GM21723 (cell line): ENCODE measurements at regions not wholly inside any gene's neighbourhood (a gene's known extent, or its start where the extent isn't known, plus 50 kb on each side); places are given as distances from the start of the nearest gene placed in this dataset.

Experiments
- ATAC-seq: cut with Tn5 transposase; IDR thresholded peaks from one replicate; pipeline ENCODE4 v1.9.1; 2021; ENCODE audit warnings: mild to moderate bottlenecking, moderate library complexity; ENCODE audit not compliant: unreplicated experiment

- no peak for ATAC-seq
Measured at GRCh38 chr10:78291722-78292121, 258.1 kb downstream of the RPS24 start.

DNA sequence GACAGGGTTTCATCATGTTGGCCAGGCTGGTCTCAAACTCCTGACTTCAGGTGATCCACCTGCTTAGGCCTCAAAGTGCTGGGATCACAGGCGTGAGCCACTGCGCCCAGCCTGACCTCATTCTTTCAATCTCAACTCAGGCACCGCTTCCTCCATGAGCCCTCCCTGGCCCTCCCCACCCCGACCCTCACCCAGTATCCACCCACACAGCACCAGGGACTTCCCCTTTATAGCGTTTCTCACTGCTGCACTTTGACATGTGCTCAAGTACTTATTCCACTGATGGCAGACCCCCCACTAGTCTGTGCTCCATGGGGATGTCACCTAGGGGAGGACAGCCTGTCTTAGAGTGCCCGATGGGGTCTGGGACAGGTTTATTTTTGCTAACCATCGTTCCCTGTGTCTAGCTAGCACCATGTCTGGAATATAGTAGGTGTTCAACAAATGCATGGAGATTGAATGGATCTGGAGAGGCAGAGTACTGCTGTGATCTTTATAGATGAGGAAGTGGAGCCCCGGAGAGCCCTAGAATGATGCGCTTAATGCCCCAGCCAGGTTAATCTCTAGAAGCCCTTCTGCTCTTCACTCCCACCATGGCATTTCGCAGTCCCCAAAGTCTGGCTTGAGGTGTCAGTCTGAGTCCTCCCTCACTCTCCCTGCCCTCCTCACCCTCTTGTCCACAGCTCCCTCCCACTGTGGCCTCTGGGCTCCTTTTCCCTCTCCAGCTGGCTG is 258.8 kb downstream of the RPS24 start:
- no peak for ATAC-seq

DNA sequence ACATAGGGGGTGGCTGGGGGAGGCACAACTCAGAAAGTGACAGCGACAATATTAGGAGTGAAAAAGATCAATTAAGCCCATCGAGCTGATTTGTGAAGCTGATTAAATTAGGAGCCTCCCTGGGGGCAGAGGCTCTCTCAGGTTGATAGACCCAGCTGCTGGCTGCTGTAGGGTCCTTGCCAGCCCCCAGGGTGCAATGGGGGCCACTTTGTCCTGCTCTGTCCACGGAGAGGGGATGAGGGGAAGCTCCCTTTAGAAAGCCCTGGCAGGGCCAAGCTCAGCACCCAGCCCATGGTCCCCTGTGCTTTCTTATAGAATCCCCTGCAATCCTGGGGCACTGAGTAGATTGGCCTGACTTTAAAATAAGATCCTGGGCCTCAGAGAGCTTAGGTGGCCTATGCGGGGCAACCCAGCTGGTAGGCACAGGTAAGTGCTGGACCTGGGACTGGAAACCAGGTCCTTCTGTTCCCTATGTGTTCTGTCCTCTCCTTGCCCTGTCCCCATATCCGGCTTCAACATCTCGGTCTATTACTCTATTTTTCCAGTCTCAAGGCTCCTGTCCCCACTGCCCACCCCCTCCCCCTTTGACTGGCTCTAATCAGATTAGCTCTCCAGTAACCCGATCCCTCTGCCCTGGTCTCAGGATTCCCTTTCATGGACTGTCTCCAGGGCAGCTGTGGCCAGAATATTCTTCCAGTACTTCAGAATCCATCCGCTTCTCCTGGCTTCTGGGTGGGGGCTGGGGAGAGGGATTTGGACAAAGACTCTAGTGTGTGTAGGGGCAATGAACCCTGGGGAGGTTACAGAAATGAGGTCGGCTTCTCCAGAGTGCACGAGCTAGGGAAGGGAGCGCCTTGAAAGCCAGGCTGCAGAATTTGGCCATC is 259.6 kb downstream of the RPS24 start:
- no peak for ATAC-seq

GRCh38 chr10:78295242-78295641 is 261.6 kb downstream of the RPS24 start:
- ATAC-seq: no peak

GRCh38 chr10:78296785-78297184 is 263.1 kb downstream of the RPS24 start:
- no peak for ATAC-seq

DNA sequence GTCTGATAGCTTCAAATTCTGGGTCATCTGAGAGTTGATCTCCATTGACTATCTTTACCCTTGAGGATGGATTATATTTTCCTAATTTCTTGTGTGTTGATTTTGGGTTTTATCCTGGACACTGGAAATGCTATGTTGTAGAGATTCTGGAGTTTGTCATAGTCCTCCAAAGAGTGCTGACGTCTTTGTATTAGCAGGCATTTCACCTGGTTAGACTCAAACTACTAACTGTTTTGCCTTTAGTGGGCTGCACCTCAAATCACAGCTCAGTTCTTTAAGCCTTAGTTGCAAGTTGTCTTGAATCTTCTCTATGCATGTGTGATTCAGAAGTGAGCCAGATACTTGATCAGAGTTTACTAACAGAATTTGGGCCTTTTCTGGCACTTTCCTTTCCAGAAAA is 264.3 kb downstream of the RPS24 start:
- no peak for ATAC-seq

DNA sequence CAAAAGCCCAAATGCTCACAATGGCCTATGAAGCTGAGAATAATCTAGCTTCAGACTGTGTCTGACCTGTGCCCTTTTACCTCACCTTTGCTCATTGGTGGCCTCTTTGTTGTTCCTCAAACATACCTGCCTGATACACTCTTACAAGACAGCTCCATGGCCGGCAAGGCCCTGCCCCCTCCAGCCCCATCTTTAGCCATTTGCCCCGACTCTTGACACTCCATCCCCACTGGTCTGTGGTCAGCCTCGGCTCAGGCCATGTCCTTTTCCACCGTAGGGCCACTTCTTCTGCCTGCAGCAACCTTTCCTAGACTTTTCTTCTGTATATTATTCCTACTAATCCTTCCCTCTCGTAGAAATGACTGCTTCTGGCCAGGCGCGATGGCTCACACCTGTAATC is 265.2 kb downstream of the RPS24 start:
- no peak for ATAC-seq

- ATAC-seq: no peak
Measured at GRCh38 chr10:78299851-78300468, 266.3 kb downstream of the RPS24 start.

DNA sequence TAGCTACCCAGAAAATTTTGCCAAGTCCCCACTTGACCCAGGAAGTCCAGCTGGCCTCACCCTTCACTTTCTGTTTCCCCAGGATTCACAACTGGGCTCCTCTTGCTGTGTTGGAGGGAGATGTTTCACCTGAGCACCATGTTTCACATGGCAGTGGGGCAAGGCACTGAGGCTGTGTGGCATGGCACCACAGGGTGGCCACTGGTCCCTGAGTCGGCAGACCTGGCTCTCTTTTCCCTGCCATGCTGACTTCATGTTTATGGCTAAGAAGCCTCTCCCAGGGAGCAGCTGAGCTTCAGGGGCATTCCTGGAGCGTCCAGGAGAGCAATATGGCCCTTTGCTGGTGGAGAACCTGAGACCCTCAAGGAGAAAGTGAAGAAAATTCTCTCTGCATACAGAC is 266.9 kb downstream of the RPS24 start:
- no peak for ATAC-seq

DNA sequence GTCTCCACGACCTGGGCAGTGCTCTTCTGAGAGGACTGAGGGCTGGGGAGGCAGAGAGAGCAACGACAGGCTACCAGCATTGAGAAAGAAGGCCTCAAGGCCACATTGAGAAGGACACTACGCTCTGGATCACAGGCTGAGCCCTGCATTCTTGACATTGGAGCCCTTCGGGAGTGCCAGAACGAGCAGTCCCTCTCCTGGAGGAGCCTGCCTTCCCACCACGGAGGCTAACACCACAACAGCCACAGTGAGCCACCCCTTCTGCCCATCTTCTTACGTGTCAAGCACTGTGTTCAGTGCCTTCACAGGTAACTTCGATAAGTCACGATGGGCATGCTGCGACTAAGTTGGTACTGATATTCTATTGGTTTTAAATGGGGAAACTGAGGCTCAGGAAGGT is 267.8 kb downstream of the RPS24 start:
- ATAC-seq: no peak

DNA sequence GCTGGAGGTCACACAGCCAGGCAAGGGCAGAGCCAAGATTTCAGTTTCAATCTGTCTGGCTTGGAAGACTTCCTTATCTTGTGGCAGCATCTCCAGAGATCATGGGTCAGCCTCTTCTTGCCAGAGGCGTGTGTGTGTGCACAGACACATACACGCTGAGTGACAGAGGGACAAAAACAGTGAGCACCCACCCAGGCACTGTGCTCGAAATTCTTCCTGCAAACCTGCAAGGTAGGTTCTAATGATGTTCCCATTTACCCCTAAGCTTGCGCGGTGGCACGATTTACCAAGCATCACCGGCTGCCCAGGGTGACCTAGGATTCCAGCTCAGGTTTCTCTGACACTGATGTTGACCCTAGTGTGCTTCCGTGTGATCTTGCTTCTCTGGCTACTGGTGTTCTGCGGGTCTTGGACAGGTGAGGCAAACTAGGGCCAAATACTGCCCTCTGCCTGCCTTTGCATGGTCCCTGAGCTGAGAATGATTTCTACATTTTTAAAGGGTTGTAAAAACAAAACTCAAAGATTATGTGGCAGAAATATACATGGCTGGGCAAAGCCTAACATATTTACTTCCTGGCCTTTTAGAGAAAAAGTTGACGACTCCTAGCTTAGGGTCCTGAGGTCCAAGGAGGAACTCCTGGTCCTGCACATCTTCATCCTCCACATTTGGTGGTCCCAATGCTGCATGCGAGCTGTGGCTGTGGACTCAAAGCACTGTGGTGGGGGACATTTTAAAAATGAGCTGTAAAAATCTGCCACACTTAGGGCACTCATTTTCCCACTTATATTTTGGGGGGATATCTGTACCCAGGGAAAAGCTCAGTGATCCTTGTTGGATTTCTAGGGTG is 268.5 kb downstream of the RPS24 start:
- no peak for ATAC-seq

GRCh38 chr10:78302739-78302988 is 269.0 kb downstream of the RPS24 start:
- ATAC-seq: no peak

GRCh38 chr10:78302989-78303854 is 269.6 kb downstream of the RPS24 start:
- peak; percentile 86 for ATAC-seq

- no peak for ATAC-seq
Measured at GRCh38 chr10:78304091-78305045, 270.7 kb downstream of the RPS24 start.

- ATAC-seq: no peak
Measured at GRCh38 chr10:78305311-78305710, 271.6 kb downstream of the RPS24 start.

GRCh38 chr10:78306358-78306757 is 272.7 kb downstream of the RPS24 start:
- ATAC-seq: no peak

DNA sequence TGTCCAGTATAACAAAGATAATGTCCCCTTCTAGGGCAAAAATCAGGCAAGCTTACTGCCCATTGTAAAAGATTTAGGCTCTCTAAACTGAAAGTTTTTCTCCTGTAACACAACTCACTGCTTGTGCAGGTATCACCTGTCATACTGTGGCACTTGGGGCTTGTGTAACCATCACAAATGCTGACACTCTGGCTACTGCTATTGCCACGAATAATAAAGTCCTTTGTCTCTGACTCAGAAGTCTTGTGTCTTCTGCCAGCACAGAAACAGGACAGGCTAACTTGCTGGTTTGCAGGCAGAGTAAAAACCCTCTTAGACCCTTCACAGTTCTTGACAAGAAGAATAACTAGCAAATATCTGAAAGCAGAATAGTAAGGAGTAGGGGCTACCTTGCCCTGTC is 273.9 kb downstream of the RPS24 start:
- no peak for ATAC-seq

GRCh38 chr10:78309536-78310237 is 276.0 kb downstream of the RPS24 start:
- ATAC-seq: no peak
